Nephron (organoid): ENCODE measurements at regions not wholly inside any gene's neighbourhood (a gene's known extent, or its start where the extent isn't known, plus 50 kb on each side); places are given as distances from the start of the nearest gene placed in this dataset.
A peak's percentile ranks its signal among the peaks of the same experiment; 100 is the strongest.
"Not testable (repeated sequence)": the region's sequence is repeated elsewhere in the genome, so short reads cannot be mapped to it uniquely, and the experiment has no call there.

Experiments used
- H3K27ac Mint-ChIP-seq, 3 experiments: 2 replicates each; pipeline ENCODE4 v1.8.0; 2020; ENCODE audit warnings: mixed read lengths in 3 of 3, mild to moderate bottlenecking in 2 of 3, moderate library complexity in 1 of 3
- H3K27me3 Mint-ChIP-seq: 2 replicates; pipeline ENCODE4 v1.8.0; 2021; ENCODE audit warnings: low read depth, mild to moderate bottlenecking, moderate library complexity, mixed read lengths
- H3K36me3 Mint-ChIP-seq: 2 replicates; pipeline ENCODE4 v1.8.0; 2020; ENCODE audit warnings: low read depth, mixed read lengths
- H3K4me1 Mint-ChIP-seq: 2 replicates; pipeline ENCODE4 v1.8.0; 2020; ENCODE audit warnings: mixed read lengths
- H3K4me3 Mint-ChIP-seq, 3 experiments: 2 replicates each; pipeline ENCODE4 v1.8.0; 2020; ENCODE audit warnings: mild to moderate bottlenecking in 3 of 3, mixed read lengths in 3 of 3, moderate library complexity in 2 of 3
- H3K9me3 Mint-ChIP-seq: 2 replicates; pipeline ENCODE4 v1.8.0; 2020; ENCODE audit warnings: mixed read lengths
- CTCF ChIP-seq, 3 experiments: fragments of 200-600 bp; sonication (generic); IDR thresholded peaks; one replicate each; pipeline ENCODE4 v1.5.0; 2021; ENCODE audit warnings: antibody characterized with exemption in 3 of 3; ENCODE audit not compliant: unreplicated experiment in 3 of 3

- Mint-ChIP-seq H3K4me1 (peaks cover 13% of the 10 kb centered on the region), H3K36me3 (no peaks in the 10 kb centered on the region), H3K27ac (no peak overlapping the region), H3K9me3 (no peaks in the 10 kb centered on the region), H3K27me3 (no peaks in the 10 kb centered on the region), H3K4me3 (no peak overlapping the region)
- TF ChIP-seq CTCF (IDR thresholded peaks at IDR 0.05; ENCODE audit: unreplicated experiment in 3 of 3): no peak
Measured at GRCh38 chr21:15466329-15466728, 263.5 kb upstream of the USP25 start.

- Mint-ChIP-seq H3K4me1 (peaks cover 13% of the 10 kb centered on the region), H3K4me3 (no peak overlapping the region), H3K9me3 (no peaks in the 10 kb centered on the region), H3K27me3 (no peaks in the 10 kb centered on the region), H3K36me3 (no peaks in the 10 kb centered on the region), H3K27ac (peak overlapping the region in 2 of 3 experiments; percentile 25 to 67)
- no peak for TF ChIP-seq CTCF (IDR thresholded peaks at IDR 0.05; ENCODE audit: unreplicated experiment in 3 of 3)
Measured at GRCh38 chr21:15468368-15468767, 261.4 kb upstream of the USP25 start.

GRCh38 chr21:15472108-15473040, 257.4 kb upstream of the USP25 start:
- Mint-ChIP-seq H3K27me3 (no peaks in the 10 kb centered on the region), H3K27ac (no peak overlapping the region), H3K4me3 (no peak overlapping the region), H3K4me1 (peaks cover 13% of the 10 kb centered on the region), H3K36me3 (peaks cover 4% of the 10 kb centered on the region), H3K9me3 (peaks cover 3% of the 10 kb centered on the region)
- TF ChIP-seq CTCF (IDR thresholded peaks at IDR 0.05; ENCODE audit: unreplicated experiment in 3 of 3): no peak

- not testable (repeated sequence) for H3K36me3 Mint-ChIP-seq, H3K27me3 Mint-ChIP-seq, H3K4me3 Mint-ChIP-seq
Measured at GRCh38 chr21:15477773-15478172, 252.0 kb upstream of the USP25 start.

GRCh38 chr21:15480160-15480559, 249.6 kb upstream of the USP25 start:
- Mint-ChIP-seq H3K27ac (peak overlapping the region; percentile 2 to 16 (median 9)), H3K4me3 (no peak overlapping the region), H3K9me3 (peaks cover 5% of the 10 kb centered on the region), H3K36me3 (peaks cover 4% of the 10 kb centered on the region), H3K27me3 (peaks cover 5% of the 10 kb centered on the region), H3K4me1 (peaks cover 10% of the 10 kb centered on the region)
- no peak for TF ChIP-seq CTCF (IDR thresholded peaks at IDR 0.05; ENCODE audit: unreplicated experiment in 3 of 3)

More at GRCh38 chr21:15477773-15478172, 252.0 kb upstream of the USP25 start:
- H3K9me3 Mint-ChIP-seq, H3K4me1 Mint-ChIP-seq, H3K27ac Mint-ChIP-seq: not testable (repeated sequence)

GRCh38 chr21:15483138-15483780, 246.5 kb upstream of the USP25 start:
- Mint-ChIP-seq H3K36me3 (no peaks in the 10 kb centered on the region), H3K27ac (peak overlapping the region; percentile 47 to 77 (median 48)), H3K27me3 (peaks cover 5% of the 10 kb centered on the region), H3K9me3 (no peaks in the 10 kb centered on the region), H3K4me3 (no peak overlapping the region), H3K4me1 (peaks cover 20% of the 10 kb centered on the region)
- peak; percentile 91 to 93 (median 93) for TF ChIP-seq CTCF (IDR thresholded peaks at IDR 0.05; ENCODE audit: unreplicated experiment in 3 of 3)
